Rectal smooth muscle tissue (tissue), 1 donor: ENCODE measurements at regions not wholly inside any gene's neighbourhood (a gene's known extent, or its start where the extent isn't known, plus 50 kb on each side); places are given as distances from the start of the nearest gene placed in this dataset.

Source experiments
- H3K27ac ChIP-seq: one replicate; pipeline ENCODE4 v1.7.0; 2013; ENCODE audit warnings: low read depth, low read length, inconsistent platforms
- H3K27me3 ChIP-seq: one replicate; pipeline ENCODE4 v1.7.0; 2013; ENCODE audit warnings: low read length; ENCODE audit not compliant: control insufficient read depth, insufficient read depth
- H3K36me3 ChIP-seq: one replicate; pipeline ENCODE4 v1.7.0; 2013; ENCODE audit warnings: low read length; ENCODE audit not compliant: control insufficient read depth, insufficient read depth
- H3K4me1 ChIP-seq: one replicate; pipeline ENCODE4 v1.7.0; 2013; ENCODE audit warnings: low read length; ENCODE audit not compliant: control insufficient read depth, insufficient read depth
- H3K4me3 ChIP-seq: one replicate; pipeline ENCODE4 v1.7.0; 2013; ENCODE audit warnings: low read length
- H3K9ac ChIP-seq: one replicate; pipeline ENCODE4 v1.7.0; 2013; ENCODE audit warnings: low read length

- Histone ChIP-seq H3K4me1 (peaks cover 2% of the 10 kb centered on the region), H3K36me3 (no peaks in the 10 kb centered on the region), H3K4me3 (no peak overlapping the region), H3K9ac (no peak overlapping the region), H3K27me3 (no peaks in the 10 kb centered on the region), H3K27ac (no peak overlapping the region)
These were observed 96.0 kb upstream of the PRPS1L1 start for GRCh38 chr7:18123508-18124239.

DNA sequence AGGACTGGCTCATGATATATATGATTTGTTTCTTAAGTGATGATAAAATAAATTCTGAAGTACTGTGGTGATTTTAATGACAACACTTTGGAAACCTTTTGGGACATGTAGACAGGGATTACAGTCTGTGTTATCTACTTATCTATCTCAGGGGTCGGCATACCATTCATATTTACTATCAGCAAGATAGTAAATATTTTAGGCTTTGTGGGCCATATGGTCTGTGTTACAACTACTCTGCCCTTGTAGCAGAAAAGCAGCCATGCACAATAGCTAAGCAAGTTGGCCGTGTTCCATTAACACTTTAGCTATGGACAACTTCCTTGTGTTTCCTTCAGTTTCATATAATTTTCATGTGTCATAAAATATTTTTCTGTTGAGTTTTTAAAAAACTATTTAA, 97.8 kb upstream of the PRPS1L1 start:
- no peak overlapping the region for H3K9ac ChIP-seq
- peaks cover 2% of the 10 kb centered on the region for H3K4me1 ChIP-seq
- no peak overlapping the region for H3K27ac ChIP-seq
- H3K36me3 ChIP-seq = no peaks in the 10 kb centered on the region
- no peaks in the 10 kb centered on the region for H3K27me3 ChIP-seq
- H3K4me3 ChIP-seq = no peak overlapping the region

- H3K9ac ChIP-seq = no peak overlapping the region
- peaks cover 2% of the 10 kb centered on the region for H3K4me1 ChIP-seq
- H3K27me3 ChIP-seq = no peaks in the 10 kb centered on the region
- no peak overlapping the region for H3K4me3 ChIP-seq
- no peaks in the 10 kb centered on the region for H3K36me3 ChIP-seq
- H3K27ac ChIP-seq = no peak overlapping the region
These were observed 98.6 kb upstream of the PRPS1L1 start for GRCh38 chr7:18126281-18126680.

- Histone ChIP-seq H3K4me1 (peaks cover 2% of the 10 kb centered on the region), H3K4me3 (no peak overlapping the region), H3K36me3 (no peaks in the 10 kb centered on the region), H3K27me3 (no peaks in the 10 kb centered on the region), H3K9ac (no peak overlapping the region), H3K27ac (no peak overlapping the region)
These were observed 101.2 kb upstream of the PRPS1L1 start for GRCh38 chr7:18128846-18129245.

DNA sequence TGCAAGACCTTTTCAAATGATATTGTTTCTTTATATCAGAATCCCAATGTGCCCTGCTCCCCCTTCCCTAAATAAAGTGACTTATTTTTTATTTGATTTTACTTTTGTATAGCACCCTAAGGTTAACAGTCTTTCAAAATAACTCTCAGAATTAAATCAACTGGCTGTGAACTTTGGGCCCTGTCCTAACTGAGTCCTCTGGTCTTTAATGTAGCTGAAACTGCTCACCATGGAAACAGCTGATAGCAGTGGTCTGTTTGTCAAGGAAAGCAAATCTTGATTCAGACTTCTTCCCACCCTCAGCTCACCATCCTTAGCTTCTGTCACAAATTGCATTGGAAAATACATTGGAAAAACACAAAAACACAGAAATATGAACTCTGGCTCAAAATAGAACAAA, 105.2 kb upstream of the PRPS1L1 start:
- no peaks in the 10 kb centered on the region for H3K36me3 ChIP-seq
- H3K9ac ChIP-seq = no peak overlapping the region
- H3K4me3 ChIP-seq = no peak overlapping the region
- no peaks in the 10 kb centered on the region for H3K4me1 ChIP-seq
- H3K27me3 ChIP-seq = no peaks in the 10 kb centered on the region
- H3K27ac ChIP-seq = no peak overlapping the region

- Histone ChIP-seq H3K4me1 (no peaks in the 10 kb centered on the region), H3K27me3 (no peaks in the 10 kb centered on the region), H3K9ac (no peak overlapping the region), H3K36me3 (no peaks in the 10 kb centered on the region), H3K27ac (no peak overlapping the region), H3K4me3 (no peak overlapping the region)
These were observed 106.3 kb upstream of the PRPS1L1 start for GRCh38 chr7:18133921-18134320.

- no peak overlapping the region for H3K4me3 ChIP-seq
- H3K36me3 ChIP-seq = no peaks in the 10 kb centered on the region
- no peaks in the 10 kb centered on the region for H3K27me3 ChIP-seq
- no peak overlapping the region for H3K9ac ChIP-seq
- no peaks in the 10 kb centered on the region for H3K4me1 ChIP-seq
- no peak overlapping the region for H3K27ac ChIP-seq
These were observed 113.3 kb upstream of the PRPS1L1 start for GRCh38 chr7:18140943-18141342.

DNA sequence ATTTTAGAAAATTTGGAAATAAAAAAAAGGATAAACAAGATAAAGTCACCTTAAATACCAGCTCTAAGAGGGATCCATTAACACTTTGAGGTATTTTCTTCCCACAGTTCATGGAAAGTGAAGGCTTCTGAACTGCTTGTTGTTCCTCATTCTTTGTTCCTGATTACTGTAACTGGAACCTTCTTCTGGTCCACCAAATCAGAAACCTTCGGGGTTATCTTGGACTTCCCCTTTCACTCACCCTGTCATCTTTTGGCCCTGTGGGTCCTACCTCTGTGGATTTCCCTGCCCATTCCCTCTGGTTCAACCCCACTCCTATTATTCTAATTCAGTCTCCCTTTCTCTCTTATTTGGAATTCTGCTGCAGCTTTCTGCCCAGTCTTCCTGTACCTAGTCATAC, 116.5 kb upstream of the PRPS1L1 start:
- H3K27ac ChIP-seq = no peak overlapping the region
- no peak overlapping the region for H3K9ac ChIP-seq
- H3K4me1 ChIP-seq = no peaks in the 10 kb centered on the region
- H3K4me3 ChIP-seq = no peak overlapping the region
- no peaks in the 10 kb centered on the region for H3K36me3 ChIP-seq
- no peaks in the 10 kb centered on the region for H3K27me3 ChIP-seq

DNA sequence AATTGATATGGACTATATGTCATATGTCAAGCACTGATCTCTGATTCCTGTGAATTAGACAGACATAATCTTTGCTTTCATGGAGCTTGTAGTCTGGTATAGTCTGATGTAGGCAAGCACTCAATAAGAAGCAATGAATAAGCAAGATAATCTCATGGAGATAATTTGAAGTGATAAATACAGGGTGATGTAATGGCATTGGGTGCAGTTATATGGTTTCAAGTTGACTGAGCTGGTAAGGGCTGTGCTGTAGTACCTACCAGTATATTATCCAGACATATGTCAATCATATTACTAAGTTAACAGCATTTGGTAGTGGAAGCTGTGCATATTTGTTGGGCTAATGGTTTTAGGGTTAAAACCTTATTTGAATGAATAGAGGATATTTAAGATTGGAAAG, 117.5 kb upstream of the PRPS1L1 start:
- Histone ChIP-seq H3K27ac (no peak overlapping the region), H3K4me3 (no peak overlapping the region), H3K4me1 (no peaks in the 10 kb centered on the region), H3K36me3 (no peaks in the 10 kb centered on the region), H3K9ac (no peak overlapping the region), H3K27me3 (no peaks in the 10 kb centered on the region)

DNA sequence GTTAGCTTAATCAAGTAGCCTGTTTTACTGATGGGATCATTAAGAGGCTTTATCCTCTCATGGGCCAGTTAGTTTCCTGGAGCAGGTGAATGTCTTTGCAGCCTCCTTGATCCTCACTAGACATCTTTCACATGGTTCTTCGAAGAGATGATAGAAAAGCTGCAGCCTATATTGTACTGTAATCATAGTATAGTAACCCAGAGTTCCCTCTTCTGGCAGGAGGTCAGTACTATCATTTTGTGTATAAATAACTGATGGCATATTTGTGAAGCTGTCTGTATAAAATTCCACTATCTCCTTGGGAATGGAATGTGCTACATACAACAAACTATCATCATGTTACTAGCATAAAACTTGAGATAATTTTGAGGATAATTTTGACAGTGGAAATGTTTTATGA, 123.8 kb upstream of the PRPS1L1 start:
- no peak overlapping the region for H3K4me3 ChIP-seq
- H3K27me3 ChIP-seq = no peaks in the 10 kb centered on the region
- H3K9ac ChIP-seq = no peak overlapping the region
- H3K27ac ChIP-seq = no peak overlapping the region
- no peaks in the 10 kb centered on the region for H3K4me1 ChIP-seq
- no peaks in the 10 kb centered on the region for H3K36me3 ChIP-seq

GRCh38 chr7:18153183-18153748, 125.6 kb upstream of the PRPS1L1 start:
- H3K9ac ChIP-seq = no peak overlapping the region
- H3K36me3 ChIP-seq = no peaks in the 10 kb centered on the region
- H3K4me1 ChIP-seq = no peaks in the 10 kb centered on the region
- H3K27me3 ChIP-seq = no peaks in the 10 kb centered on the region
- no peak overlapping the region for H3K4me3 ChIP-seq
- H3K27ac ChIP-seq = no peak overlapping the region

- no peaks in the 10 kb centered on the region for H3K36me3 ChIP-seq
- H3K27ac ChIP-seq = no peak overlapping the region
- no peaks in the 10 kb centered on the region for H3K27me3 ChIP-seq
- H3K4me3 ChIP-seq = no peak overlapping the region
- no peaks in the 10 kb centered on the region for H3K4me1 ChIP-seq
- H3K9ac ChIP-seq = no peak overlapping the region
These were observed 127.1 kb upstream of the PRPS1L1 start for GRCh38 chr7:18154726-18155125.

DNA sequence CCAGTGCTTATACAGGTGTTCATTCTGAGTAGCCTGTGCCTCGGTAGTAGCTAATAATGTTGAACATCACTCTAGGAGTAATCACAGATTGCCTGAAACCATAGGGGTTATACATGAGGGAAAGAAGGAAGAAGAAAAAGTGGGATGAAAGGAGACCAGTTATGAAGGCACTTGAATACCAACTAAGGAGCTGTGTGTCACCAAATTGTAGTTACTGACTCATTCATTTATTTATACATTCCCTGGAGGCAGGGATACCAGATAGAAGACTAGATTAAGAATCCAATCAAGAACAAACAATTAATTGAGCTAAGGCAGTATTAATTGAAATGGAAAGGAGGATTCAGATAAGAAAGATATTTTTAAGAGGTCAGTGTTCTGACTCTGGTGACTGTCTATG, 129.6 kb upstream of the PRPS1L1 start:
- Histone ChIP-seq H3K9ac (no peak overlapping the region), H3K4me3 (no peak overlapping the region), H3K27ac (no peak overlapping the region), H3K36me3 (no peaks in the 10 kb centered on the region), H3K4me1 (no peaks in the 10 kb centered on the region), H3K27me3 (no peaks in the 10 kb centered on the region)
